Liver (tissue), 8 donors: ENCODE measurements at regions not wholly inside any gene's neighbourhood (a gene's known extent, or its start where the extent isn't known, plus 50 kb on each side); places are given as distances from the start of the nearest gene placed in this dataset.

Source experiments
- DNase-seq: peaks from one replicate; pipeline ENCODE4 v3.0.0-alpha.2; 2017; ENCODE audit warnings: low spot score
- H3K27ac ChIP-seq, 2 donors: one replicate each; pipeline ENCODE4 v1.7.0; 2013; ENCODE audit warnings: inconsistent platforms in 2 of 2, low read length in 2 of 2, control low read depth in 1 of 2, low read depth in 1 of 2, mild to moderate bottlenecking in 1 of 2
- H3K27me3 ChIP-seq, 4 donors: one replicate each; pipeline versions ENCODE4 v1.6.1 to v1.7.0; 2013; ENCODE audit warnings: low read length in 3 of 4, inconsistent platforms in 1 of 4, mild to moderate bottlenecking in 1 of 4, moderate library complexity in 1 of 4; ENCODE audit not compliant: control insufficient read depth in 4 of 4, insufficient read depth in 4 of 4
- H3K36me3 ChIP-seq, 4 donors: one replicate each; pipeline versions ENCODE4 v1.6.1 to v1.7.0; 2013; ENCODE audit warnings: low read length in 3 of 4, mild to moderate bottlenecking in 3 of 4, low read depth in 1 of 4, moderate library complexity in 1 of 4; ENCODE audit not compliant: control insufficient read depth in 4 of 4, insufficient read depth in 3 of 4
- H3K4me1 ChIP-seq, 4 donors: one replicate each; pipeline versions ENCODE4 v1.6.1 to v1.7.0; 2013; ENCODE audit warnings: low read length in 3 of 4, mild to moderate bottlenecking in 3 of 4, moderate library complexity in 1 of 4; ENCODE audit not compliant: control insufficient read depth in 4 of 4, insufficient read depth in 4 of 4
- H3K4me3 ChIP-seq, 3 donors: one replicate each; pipeline versions ENCODE4 v1.6.1 to v1.7.0; 2013; ENCODE audit warnings: low read length in 3 of 3, control low read depth in 1 of 3, low read depth in 1 of 3, mild to moderate bottlenecking in 1 of 3
- H3K9ac ChIP-seq, 2 donors: one replicate each; pipeline ENCODE4 v1.7.0; 2013; ENCODE audit warnings: low read length in 2 of 2, mild to moderate bottlenecking in 2 of 2, moderate library complexity in 2 of 2, control low read depth in 1 of 2, low read depth in 1 of 2
- H3K9me3 ChIP-seq, 4 donors: one replicate each; pipeline versions ENCODE4 v1.6.1 to v1.7.0; 2013; ENCODE audit warnings: low read length in 3 of 4; ENCODE audit not compliant: control insufficient read depth in 4 of 4
- EGR1 ChIP-seq, 2 donors: IDR thresholded peaks; 2 replicates each; pipeline ENCODE4 v1.6.1; 2016 to 2018; ENCODE audit warnings: antibody characterized with exemption in 2 of 2, low read depth in 2 of 2
- FOXA1 ChIP-seq: IDR thresholded peaks from 2 replicates; pipeline ENCODE4 v1.6.1; 2016; ENCODE audit warnings: antibody characterized with exemption
- FOXA2 ChIP-seq: IDR thresholded peaks from 2 replicates; pipeline ENCODE4 v1.6.1; 2016; ENCODE audit warnings: antibody characterized with exemption
- GABPA ChIP-seq, 2 donors: IDR thresholded peaks in 1 of 2; conservative IDR thresholded peaks in 1 of 2; 2 replicates each; pipeline ENCODE4 v1.6.1; 2016; ENCODE audit warnings: antibody characterized with exemption in 2 of 2, mild to moderate bottlenecking in 1 of 2, moderate library complexity in 1 of 2
- HNF4A ChIP-seq, 2 donors: conservative IDR thresholded peaks; 2 replicates each; pipeline ENCODE4 v1.6.1; 2016; ENCODE audit warnings: antibody characterized with exemption in 2 of 2, mild to moderate bottlenecking in 2 of 2
- HNF4G ChIP-seq: IDR thresholded peaks from 2 replicates; pipeline ENCODE4 v1.6.1; 2016; ENCODE audit warnings: antibody characterized with exemption
- JUND ChIP-seq, 2 donors: IDR thresholded peaks; 2 replicates each; pipeline ENCODE4 v1.6.1; 2016; ENCODE audit warnings: antibody characterized with exemption in 2 of 2
- NR2F2 ChIP-seq: IDR thresholded peaks from 2 replicates; pipeline ENCODE4 v1.6.1; 2016; ENCODE audit warnings: antibody characterized with exemption
- RAD21 ChIP-seq, 2 donors: IDR thresholded peaks; 2 replicates each; pipeline ENCODE4 v1.6.1; 2016; ENCODE audit warnings: antibody characterized with exemption in 2 of 2, mild to moderate bottlenecking in 2 of 2
- RXRA ChIP-seq, 2 donors: IDR thresholded peaks; 2 replicates each; pipeline ENCODE4 v1.6.1; 2017 to 2018; ENCODE audit warnings: antibody characterized with exemption in 2 of 2, mild to moderate bottlenecking in 1 of 2
- SP1 ChIP-seq: IDR thresholded peaks from 2 replicates; pipeline ENCODE4 v1.6.1; 2018; ENCODE audit warnings: antibody characterized with exemption, mild to moderate bottlenecking
- TAF1 ChIP-seq: conservative IDR thresholded peaks from 2 replicates; pipeline ENCODE4 v1.6.1; 2016; ENCODE audit warnings: antibody characterized with exemption, mild to moderate bottlenecking
- YY1 ChIP-seq: IDR thresholded peaks from 2 replicates; pipeline ENCODE4 v1.6.1; 2016; ENCODE audit warnings: antibody characterized with exemption, mild to moderate bottlenecking
- WGBS: extraction: QIAGEN DNeasy Blood & Tissue Kit; methylation state at CpG from one replicate; pipeline ENCODE4 v1.1.7; 2013; 5-methylcytosine and 5-hydroxymethylcytosine counted together
- TF ChIP-seq, protein P1 (sequence below): IDR thresholded peaks from 2 replicates; pipeline ENCODE4 v1.6.1; 2016; ENCODE audit warnings: antibody characterized with exemption, mild to moderate bottlenecking
- TF ChIP-seq, protein P2 (sequence below): IDR thresholded peaks from 2 replicates; pipeline ENCODE4 v1.6.1; 2016; ENCODE audit warnings: antibody characterized with exemption
- TF ChIP-seq, protein P3 (sequence below): fragments of 150-350 bp; IDR thresholded peaks from 2 replicates; pipeline ENCODE4 v1.5.1; 2017; ENCODE audit warnings: improper control_type of control experiment, low read depth, low read length; ENCODE audit not compliant: missing input control
- TF ChIP-seq, protein P4 (sequence below): IDR thresholded peaks from 2 replicates; pipeline ENCODE4 v1.6.1; 2016; ENCODE audit warnings: antibody characterized with exemption
- TF ChIP-seq, protein P5 (sequence below): IDR thresholded peaks from 2 replicates; pipeline ENCODE4 v1.6.1; 2016; ENCODE audit warnings: antibody characterized with exemption
- donor health status: healthy.
- donor health status: healthy.
- donor health status: healthy.
- donor health status: healthy.
- donor health status: healthy.

DNA sequence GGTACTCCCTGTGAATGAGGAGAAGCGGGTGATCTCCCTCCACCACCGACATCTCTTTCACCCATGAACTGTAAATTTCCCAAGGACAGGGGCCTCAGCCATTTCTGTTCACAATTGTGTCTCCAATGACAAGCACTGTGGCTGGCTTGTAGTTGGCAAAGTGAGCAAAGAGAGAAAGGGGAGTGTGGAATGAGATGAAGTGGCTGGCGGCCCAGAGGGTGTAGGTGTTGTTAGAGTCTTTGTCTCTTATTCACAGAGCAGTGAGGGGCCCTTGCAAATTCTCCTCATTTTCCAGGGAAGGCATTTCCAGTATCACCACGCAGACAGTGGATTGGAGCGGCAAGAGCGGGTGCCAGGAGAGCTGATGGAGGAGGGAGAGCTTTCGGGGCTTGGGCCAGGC, 411.7 kb upstream of the EEF2KMT start:
- 79% methylated on average over 7 of the region's 7 CpGs for WGBS
- Histone ChIP-seq H3K4me3 (no peak overlapping the region), H3K27ac (no peak overlapping the region), H3K4me1 (no peaks in the 10 kb centered on the region), H3K9me3 (no peaks in the 10 kb centered on the region), H3K36me3 (no peaks in the 10 kb centered on the region), H3K27me3 (peaks cover 0 to 3% (median 1%) of the 10 kb centered on the region in 4 donors), H3K9ac (no peak overlapping the region)
- no peak for TF ChIP-seq FOXA1
- TF ChIP-seq, protein P1, sequence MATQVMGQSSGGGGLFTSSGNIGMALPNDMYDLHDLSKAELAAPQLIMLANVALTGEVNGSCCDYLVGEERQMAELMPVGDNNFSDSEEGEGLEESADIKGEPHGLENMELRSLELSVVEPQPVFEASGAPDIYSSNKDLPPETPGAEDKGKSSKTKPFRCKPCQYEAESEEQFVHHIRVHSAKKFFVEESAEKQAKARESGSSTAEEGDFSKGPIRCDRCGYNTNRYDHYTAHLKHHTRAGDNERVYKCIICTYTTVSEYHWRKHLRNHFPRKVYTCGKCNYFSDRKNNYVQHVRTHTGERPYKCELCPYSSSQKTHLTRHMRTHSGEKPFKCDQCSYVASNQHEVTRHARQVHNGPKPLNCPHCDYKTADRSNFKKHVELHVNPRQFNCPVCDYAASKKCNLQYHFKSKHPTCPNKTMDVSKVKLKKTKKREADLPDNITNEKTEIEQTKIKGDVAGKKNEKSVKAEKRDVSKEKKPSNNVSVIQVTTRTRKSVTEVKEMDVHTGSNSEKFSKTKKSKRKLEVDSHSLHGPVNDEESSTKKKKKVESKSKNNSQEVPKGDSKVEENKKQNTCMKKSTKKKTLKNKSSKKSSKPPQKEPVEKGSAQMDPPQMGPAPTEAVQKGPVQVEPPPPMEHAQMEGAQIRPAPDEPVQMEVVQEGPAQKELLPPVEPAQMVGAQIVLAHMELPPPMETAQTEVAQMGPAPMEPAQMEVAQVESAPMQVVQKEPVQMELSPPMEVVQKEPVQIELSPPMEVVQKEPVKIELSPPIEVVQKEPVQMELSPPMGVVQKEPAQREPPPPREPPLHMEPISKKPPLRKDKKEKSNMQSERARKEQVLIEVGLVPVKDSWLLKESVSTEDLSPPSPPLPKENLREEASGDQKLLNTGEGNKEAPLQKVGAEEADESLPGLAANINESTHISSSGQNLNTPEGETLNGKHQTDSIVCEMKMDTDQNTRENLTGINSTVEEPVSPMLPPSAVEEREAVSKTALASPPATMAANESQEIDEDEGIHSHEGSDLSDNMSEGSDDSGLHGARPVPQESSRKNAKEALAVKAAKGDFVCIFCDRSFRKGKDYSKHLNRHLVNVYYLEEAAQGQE = no peak
- no peak for TF ChIP-seq YY1
- TF ChIP-seq EGR1 (IDR thresholded peaks at IDR 0.05; ENCODE audit: low read depth in 2 of 2) = no peak
- TF ChIP-seq HNF4G = no peak
- TF ChIP-seq FOXA2 = no peak
- DNase-seq = no peak

DNA sequence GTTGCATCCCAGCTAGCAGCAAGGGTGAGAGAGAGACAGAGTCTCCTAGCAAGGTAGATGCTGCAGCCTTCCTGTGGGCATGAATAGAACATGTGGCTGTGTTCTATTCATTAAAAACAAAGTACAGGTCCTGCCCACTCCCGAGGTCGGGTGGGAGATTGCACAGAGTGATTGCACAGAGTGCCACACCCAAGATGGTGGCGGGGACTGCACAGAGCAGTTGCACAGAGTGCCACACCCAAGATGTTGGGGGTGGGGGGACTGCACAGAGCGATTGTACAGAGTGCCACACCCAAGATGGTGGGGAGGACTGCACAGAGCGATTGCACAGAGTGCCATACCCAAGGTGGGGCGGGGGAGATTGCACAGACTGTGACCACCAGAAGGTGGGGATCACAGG, 410.8 kb upstream of the EEF2KMT start:
- no peak for TF ChIP-seq FOXA1
- no peak for TF ChIP-seq RXRA (IDR thresholded peaks at IDR 0.05)
- no peak for TF ChIP-seq HNF4G
- TF ChIP-seq, protein P2, sequence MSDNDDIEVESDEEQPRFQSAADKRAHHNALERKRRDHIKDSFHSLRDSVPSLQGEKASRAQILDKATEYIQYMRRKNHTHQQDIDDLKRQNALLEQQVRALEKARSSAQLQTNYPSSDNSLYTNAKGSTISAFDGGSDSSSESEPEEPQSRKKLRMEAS = no peak
- TF ChIP-seq, protein P1 = no peak
- TF ChIP-seq TAF1 = no peak
- TF ChIP-seq EGR1 (IDR thresholded peaks at IDR 0.05; ENCODE audit: low read depth in 2 of 2) = no peak
- no peak for TF ChIP-seq SP1
- TF ChIP-seq HNF4A (conservative IDR thresholded peaks at IDR 0.05) = no peak
- TF ChIP-seq YY1 = no peak
- no peak for TF ChIP-seq JUND (IDR thresholded peaks at IDR 0.05)
- TF ChIP-seq, protein P3, sequence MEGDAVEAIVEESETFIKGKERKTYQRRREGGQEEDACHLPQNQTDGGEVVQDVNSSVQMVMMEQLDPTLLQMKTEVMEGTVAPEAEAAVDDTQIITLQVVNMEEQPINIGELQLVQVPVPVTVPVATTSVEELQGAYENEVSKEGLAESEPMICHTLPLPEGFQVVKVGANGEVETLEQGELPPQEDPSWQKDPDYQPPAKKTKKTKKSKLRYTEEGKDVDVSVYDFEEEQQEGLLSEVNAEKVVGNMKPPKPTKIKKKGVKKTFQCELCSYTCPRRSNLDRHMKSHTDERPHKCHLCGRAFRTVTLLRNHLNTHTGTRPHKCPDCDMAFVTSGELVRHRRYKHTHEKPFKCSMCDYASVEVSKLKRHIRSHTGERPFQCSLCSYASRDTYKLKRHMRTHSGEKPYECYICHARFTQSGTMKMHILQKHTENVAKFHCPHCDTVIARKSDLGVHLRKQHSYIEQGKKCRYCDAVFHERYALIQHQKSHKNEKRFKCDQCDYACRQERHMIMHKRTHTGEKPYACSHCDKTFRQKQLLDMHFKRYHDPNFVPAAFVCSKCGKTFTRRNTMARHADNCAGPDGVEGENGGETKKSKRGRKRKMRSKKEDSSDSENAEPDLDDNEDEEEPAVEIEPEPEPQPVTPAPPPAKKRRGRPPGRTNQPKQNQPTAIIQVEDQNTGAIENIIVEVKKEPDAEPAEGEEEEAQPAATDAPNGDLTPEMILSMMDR = no peak
- TF ChIP-seq, protein P4, sequence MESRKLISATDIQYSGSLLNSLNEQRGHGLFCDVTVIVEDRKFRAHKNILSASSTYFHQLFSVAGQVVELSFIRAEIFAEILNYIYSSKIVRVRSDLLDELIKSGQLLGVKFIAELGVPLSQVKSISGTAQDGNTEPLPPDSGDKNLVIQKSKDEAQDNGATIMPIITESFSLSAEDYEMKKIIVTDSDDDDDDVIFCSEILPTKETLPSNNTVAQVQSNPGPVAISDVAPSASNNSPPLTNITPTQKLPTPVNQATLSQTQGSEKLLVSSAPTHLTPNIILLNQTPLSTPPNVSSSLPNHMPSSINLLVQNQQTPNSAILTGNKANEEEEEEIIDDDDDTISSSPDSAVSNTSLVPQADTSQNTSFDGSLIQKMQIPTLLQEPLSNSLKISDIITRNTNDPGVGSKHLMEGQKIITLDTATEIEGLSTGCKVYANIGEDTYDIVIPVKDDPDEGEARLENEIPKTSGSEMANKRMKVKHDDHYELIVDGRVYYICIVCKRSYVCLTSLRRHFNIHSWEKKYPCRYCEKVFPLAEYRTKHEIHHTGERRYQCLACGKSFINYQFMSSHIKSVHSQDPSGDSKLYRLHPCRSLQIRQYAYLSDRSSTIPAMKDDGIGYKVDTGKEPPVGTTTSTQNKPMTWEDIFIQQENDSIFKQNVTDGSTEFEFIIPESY = no peak
- no peak for TF ChIP-seq GABPA (IDR thresholded peaks at IDR 0.05 in 1 of 2, conservative IDR thresholded peaks at IDR 0.05 in 1 of 2)
- TF ChIP-seq, protein P5, sequence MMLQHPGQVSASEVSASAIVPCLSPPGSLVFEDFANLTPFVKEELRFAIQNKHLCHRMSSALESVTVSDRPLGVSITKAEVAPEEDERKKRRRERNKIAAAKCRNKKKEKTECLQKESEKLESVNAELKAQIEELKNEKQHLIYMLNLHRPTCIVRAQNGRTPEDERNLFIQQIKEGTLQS = no peak
- TF ChIP-seq RAD21 (IDR thresholded peaks at IDR 0.05) = no peak
- TF ChIP-seq NR2F2 = no peak
- TF ChIP-seq FOXA2 = no peak
- Histone ChIP-seq H3K4me3 (no peak overlapping the region), H3K9me3 (no peaks in the 10 kb centered on the region), H3K36me3 (no peaks in the 10 kb centered on the region), H3K9ac (no peak overlapping the region), H3K27me3 (peaks cover 0 to 3% (median 1%) of the 10 kb centered on the region in 4 donors), H3K4me1 (no peaks in the 10 kb centered on the region), H3K27ac (no peak overlapping the region)
- 74% methylated on average over 6 of the region's 6 CpGs for WGBS
- no peak for DNase-seq
